NCI-H2081 treated with DMSO at 0.1 percent for 48 hours (cell line): ENCODE measurements at regions not wholly inside any gene's neighbourhood (a gene's known extent, or its start where the extent isn't known, plus 50 kb on each side); places are given as distances from the start of the nearest gene placed in this dataset.
"Not testable (repeated sequence)": the region's sequence is repeated elsewhere in the genome, so short reads cannot be mapped to it uniquely, and the experiment has no call there.

Experiments
- DNase-seq: peaks from one replicate; lab custom pipeline; 2025; lab: John Stamatoyannopoulos, UW

DNA sequence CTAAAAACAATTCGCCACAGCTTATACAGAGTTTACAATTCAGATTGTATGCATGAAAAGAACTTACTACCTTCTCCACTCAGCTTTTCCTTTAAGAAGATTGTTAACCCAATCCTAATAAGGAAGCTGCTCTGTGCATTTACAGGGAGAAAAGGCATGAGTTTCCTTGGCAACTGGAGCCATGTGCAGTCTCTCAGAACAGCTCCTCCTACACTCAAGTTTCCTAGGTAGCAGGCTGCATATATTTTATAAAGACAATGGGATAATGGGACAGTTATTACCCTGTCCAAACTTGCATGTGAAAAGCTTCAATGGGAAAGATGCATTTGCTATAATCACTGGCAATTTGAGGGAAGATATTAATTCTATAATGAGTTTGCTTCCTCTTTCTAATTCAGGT lies 125.5 kb upstream of the TRPC4 start:
- peak; percentile 46 for DNase-seq

DNA sequence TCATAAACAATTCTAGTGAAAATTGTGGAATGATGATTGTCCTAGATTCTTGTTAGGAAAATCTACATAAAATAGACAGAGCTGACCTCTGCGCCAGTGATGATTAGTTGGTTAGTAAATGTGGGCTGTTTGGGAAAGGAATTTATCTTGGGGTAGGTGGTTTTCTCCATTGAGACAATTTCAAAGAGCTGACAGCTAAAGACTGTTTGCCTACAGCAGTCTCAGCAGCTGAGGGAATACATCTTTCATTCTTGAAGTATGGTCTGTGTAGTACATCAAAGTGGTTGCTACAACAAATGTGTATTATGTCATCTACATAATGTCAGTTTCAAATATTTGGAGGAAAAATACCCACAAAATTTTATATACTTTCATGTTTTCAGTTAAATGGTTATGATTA lies 117.2 kb upstream of the TRPC4 start:
- DNase-seq: no peak

DNA sequence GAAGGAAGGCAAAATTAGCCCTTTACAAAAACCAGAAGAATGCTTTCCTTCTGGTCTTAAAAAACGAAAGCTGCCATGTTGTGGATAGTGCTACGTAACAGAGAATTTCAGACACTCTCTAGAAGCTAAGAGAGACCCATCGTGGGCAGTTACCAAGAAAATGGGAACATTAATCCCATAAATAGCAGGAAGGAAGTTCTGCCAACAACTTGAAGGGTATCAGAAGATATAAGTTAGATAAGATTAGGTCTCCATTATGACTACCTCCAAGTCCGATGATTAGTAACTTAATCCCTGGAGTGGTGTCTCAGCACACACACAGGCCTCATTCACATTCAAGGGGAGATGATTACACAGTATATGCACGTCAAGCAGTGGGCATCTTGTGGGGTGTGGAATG lies 115.7 kb upstream of the TRPC4 start:
- no peak for DNase-seq

DNA sequence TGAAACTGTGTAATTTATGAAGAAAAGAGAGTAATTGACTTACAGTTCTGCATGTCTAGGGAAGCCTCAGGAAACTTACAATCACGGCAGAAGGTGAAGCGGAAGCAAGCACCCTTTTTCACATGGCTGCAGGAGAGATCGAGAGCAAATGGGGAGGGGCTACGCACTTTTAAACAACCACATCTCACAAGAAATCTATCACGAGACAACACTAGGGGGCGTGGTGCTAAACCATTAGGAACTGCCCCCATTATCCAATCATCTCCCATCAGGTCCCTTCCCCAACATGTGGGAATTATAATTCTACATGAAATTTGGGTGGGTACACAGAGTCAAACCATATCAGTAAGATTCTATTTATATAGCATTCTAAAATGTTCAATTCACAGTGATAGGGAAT lies 114.8 kb upstream of the TRPC4 start:
- no peak for DNase-seq

DNA sequence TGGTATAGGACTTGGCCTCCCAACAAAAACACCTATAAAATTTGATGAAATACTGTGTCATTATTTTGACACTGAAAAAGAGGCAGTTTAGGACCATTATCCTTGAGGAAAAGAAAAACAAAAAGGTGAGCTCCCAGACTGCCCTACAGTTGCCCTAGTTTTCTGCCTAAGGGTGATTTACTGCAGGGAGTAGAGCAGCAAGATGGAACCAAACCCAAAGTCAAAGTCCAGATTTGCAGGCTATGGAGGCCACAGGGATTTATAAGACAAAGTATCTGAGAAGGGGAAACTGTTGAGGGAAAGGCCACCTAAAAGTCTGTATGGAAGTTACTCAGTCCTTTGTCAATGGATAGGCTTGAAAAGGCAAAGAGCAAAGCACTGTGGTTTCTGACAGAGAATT lies 112.4 kb upstream of the TRPC4 start:
- DNase-seq: no peak

DNA sequence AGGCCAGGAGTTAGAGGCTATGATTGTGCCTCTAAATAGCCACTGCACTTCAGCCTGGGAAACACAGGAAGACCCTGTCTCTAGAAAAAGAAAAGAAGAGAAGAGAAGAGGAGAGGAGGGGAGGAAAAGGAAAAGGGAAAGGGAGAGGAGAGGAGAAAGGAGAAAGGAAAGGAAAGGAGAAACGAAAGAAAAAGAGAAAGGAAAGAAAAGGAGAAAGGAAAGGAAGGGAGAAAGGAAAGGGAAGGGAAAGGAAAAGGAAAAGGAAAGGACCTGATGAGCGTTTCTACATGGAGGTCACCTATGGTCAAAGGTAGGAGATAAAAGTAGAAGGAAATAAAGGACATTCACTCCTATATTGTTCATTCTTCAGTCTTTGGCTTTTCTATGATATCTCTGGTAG lies 109.1 kb upstream of the TRPC4 start:
- DNase-seq: no peak

DNA sequence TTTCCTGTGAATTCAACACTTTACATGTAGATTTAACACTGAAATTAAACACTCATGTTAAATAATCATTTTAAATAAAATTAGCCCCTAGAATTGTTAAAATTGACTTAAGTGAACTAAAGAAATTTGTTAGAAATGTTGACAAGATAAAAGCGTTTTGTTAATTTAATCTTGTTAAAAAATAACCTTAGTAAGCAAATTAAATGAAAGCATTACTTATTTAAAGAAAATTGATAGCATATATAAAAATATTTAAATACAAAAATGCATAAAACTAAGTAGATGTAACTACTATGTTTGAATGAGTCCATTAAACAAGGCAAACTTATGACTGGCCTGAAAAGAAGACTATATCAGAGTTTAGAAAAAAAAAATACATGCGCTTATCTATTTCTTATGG lies 99.0 kb upstream of the TRPC4 start:
- DNase-seq: no peak

DNA sequence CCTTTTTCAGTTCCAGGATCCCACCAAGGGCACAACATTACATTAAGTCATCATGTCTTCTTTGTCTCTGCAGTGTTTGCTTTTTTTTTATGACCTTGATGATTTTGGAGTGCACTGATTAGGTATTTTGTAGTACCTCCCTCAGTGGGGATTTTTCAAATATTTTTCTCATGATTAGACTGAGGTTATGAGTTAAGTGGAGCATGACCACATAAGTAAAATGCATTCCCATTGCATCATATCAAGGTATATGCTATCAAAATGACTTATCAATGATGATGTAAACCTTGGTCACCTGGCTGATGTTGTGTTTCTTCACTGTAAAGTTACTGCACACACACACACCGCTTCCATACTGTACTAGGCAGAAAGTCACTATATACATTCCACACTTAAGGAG lies 96.7 kb upstream of the TRPC4 start:
- no peak for DNase-seq

DNA sequence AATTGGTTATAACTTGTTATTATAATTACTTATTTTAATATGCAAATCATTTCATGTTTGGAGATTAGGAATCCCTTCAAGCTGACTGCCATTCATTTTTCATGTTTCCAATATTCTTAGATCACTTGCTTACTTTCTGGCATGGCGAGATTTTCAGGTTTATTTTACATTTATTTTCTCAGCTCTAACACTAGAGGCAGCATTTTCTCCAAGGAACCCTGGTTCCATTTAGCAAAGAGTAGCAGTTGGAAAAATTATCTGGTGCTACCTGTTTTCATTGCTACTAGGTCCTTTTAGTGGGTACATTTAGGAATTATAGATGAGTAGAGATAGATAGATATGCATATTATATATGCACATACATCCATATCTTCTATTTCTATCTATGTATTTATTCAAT lies 90.9 kb upstream of the TRPC4 start:
- no peak for DNase-seq

DNA sequence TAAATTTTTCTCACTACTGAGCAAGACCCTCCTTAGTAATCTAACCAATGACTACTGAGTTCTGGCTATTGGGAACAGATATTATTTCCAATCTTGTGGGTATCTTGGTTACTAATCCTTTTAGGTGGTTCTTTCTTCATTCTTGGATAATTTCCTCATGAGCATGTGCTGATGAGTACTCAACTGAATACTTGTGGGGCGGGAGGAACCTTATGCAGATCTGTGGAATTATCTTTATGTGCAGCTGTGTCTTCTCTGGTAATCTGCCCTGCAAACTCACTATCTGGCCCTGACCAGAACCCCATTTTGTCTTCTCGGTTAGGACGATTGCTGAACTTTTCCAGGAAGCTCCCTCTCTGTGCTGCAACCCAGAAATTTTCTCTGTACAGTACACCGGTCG lies 89.7 kb upstream of the TRPC4 start:
- DNase-seq: no peak

DNA sequence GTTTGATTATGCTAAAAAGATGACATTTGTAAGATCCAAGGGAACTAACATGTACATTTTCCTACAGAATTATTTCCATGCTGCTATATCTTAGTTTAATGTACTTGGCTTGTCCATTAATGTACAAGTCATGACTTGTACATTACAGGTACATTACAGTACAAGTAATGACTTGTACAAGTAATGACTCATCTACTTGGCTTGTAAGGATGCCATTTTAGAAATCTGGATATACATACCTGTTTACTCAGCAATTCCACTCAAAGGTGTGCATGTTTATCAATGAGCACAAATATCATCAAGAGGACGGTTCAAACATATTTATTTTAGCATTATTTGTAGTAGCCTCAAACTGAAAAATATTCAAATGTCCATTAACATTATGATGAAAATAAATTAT lies 87.0 kb upstream of the TRPC4 start:
- DNase-seq: no peak

DNA sequence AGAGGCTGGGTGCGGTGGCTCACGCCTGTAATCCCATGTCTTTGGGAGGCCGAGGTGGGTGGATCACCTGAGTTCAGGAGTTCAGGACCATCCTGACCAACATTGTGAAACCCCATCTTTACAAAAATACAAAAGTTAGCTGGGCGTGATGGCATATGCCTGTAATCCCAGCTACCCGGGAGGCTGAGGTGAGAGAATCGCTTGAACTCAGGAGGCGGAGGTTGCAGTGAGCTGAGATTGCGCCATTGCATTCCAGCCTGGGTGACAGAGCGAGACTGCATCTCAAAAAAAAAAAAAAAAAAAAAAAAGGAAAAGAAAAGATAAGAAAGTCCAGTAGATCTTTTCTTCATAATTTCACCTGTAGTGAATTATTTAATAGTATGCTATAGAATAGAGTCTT lies 85.0 kb upstream of the TRPC4 start:
- not testable (repeated sequence) for DNase-seq

DNA sequence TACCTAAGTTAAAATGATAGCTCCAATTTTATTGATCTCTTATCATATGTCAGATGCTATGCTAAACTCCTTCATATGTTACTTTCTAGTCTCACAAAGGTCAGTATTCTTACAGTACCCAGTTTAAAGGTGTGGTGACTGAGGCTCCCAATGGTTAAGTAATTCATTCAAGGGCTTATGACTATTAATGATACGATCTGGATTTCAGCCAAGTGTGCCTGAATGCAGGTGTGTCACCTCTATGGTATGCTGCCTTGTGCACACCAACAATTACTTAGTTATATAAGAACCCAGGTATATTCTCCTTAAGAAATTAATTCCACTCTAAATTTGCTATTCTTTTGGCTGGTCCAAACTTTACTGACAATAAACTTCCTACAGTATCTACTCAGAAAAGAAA lies 84.6 kb upstream of the TRPC4 start:
- no peak for DNase-seq

DNA sequence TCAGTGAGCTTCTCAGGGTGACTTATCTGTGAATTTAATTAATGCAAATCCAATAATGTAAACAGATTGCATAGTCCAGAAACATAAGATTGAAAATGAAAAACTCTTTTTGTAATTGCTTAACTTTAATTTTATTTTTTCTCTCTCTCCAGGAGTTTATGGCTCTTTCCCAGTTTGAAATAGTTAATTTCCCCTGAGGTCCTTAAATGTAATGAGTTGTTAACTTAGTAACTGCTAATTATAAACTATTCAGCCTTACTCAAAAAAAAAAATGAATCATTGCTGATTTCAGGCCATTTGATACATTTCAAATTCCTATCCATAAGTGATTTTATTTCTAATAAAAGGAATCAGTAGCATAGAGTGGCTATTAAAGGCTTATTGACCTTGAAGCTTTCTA lies 84.1 kb upstream of the TRPC4 start:
- DNase-seq: no peak

DNA sequence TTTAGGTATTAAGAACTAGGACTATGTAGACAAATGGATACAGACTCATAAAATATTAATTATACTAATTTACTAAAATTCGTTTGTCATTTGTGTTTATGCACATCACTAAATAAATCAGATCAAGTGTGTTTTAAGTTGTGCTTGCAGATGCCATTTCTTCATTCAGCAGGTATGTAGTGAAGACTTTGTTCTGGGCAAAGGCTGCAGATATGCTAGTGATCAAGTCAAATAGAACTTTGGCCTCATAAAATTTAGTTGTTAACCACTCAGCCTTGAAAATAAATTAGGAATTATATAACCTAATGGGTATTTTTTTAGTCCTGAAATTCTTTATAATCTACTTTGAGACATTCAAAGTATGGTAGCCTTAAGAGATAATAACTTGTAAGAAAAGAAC lies 80.4 kb upstream of the TRPC4 start:
- no peak for DNase-seq

DNA sequence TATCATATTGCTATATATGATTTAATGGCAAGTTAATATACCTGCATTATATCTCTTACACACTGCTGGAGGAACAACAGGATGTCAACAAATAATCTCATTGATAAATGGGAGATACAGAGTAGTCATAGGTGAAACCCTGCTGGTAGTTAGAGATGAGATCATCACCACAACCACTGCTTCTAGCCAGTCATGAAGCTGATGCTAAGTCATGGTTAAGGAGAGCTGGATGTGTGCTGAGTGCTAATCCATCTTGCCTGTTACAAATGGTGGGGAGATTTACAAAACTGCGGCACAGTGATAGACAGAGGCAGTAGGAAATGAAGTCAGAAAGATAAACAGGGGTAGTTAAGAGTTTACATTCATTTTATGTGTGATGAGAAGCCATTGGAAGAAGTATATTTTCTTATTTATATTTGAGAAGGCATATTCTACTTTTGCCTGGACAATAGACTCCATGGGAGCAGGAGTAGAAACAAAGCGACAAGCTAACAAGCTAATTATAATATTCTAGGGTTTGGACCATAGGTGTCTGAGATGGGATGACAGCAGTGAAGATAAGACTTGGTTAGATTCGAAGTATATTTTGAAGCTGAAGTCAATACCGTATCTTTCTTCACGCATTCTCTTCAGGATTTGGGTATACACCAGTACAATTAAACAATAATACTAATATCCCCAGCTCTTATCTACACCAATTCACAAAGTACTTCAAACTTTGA lies 78.0 kb upstream of the TRPC4 start:
- DNase-seq: no peak

DNA sequence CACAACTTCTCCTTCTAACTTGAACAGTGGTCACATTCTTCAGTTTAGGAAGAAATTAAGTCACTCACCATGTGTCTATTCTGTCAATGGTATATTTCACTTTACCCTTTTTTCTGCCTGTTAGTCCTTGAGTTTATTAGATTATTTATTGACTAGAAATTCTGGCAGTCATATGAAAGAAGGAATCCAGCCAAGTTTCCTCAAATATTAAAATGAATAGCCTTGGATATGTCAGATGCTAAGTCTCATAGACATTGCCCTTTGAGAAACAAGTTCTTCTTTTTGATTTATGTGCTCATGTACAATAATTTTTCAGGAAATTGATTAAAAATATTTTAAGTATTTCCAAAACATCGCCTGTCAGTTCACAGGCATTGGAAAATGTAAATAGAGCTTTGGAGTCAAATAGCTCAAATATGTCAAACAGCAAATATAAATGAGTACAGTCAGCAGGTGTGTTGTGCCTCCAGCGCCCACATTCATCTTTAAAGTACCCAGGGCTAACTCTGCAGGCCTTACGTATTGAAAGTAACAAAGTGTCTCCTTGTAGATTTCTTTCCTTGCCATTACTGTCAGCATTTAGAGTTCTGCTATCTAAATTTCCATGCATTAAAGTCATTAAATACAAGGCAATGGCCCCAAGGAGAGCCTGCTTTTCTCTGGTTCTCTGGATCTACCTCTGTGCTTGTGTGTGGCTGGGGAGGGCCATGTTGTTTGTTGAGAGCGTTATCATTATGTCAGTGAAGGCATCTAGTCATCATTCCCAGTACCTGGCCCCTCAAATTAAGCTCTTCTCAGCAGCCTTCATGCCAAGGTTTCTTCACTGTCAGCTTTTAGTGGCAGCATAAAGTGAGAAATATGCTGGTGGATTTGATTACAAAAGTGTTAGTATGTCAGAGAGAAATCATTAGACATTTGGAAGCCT lies 76.3 kb upstream of the TRPC4 start:
- no peak for DNase-seq

DNA sequence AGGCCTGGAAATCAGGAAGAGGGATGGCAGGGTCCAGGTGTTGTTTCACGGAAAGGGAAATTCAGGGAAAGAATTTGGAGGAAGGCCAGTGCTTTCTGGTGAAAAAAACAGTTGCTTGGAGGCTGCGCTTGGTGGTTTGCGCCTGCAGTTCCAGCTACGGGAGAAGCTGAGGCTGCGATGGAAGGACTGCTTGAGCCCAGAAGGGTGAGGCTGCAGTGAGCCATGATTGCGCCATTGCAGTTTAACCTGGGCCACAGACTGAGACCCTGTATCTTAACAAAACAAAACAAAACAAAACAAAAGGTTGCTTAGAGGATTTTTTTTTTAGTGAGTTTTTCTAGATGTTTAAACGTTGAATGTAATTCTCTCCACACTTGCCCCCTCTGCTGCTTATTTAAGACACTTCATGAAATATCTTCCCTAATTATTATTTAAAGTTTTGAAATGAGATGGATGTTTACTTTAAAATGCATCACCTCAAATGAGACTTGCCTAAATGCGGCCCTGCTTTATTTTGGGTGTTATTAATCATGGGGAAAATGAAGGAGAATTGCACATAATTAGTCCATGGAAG lies 75.4 kb upstream of the TRPC4 start:
- DNase-seq: no peak

DNA sequence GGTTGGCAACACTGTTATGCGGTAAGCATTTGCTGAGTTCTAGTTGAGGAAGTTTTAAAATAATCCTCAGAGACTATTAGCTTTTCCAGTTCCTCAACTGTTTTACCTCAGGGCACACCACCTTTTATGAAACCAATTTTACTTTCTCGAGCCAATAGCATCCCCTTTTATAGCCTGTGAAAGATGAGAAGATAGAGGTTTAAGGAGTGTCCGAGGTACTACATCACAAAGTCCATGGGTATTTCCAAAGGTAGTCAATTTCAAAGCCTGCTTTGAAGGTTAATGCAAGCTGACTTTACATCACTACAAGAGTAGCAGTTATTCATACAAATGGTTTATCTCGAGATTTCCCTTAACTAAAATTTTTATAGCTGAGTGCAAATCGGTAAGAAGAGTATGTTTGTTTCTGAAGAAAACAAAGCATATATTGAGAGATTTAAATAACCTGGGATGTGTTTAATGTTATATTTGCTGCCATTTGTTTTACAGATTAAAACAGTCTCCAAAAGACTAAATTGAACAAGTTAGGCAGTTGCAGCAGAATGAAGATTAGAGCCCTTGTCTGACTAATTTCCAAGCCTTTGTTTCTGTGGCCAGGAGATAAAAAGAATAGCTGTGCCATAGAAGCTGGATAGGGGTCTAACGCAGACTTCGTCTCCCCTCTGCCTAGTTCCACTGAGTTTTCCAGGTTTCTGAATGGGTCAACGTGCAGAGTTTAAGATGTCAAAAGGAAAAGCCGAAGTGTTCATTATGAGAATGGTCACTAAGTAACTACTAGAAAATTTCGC lies 74.7 kb upstream of the TRPC4 start:
- no peak for DNase-seq

DNA sequence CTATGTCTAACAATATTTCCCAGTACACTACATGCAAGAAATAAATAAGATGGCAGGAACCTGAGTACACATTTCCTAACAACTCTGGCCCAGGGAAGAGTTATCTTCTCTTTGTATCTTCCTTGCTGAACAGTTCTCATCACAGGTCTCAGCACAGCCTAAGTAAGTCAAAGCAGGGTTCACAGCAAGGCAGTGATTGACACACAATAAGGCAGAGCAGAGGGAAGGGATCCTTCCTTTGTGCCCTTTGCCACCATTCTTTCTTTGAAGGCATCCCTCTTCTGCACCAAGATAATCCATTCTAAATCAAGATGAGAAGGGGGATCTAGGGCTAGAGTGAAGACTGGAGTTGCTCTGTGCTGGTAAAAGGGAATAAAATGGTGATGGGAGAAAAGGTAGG lies 73.4 kb upstream of the TRPC4 start:
- DNase-seq: no peak

DNA sequence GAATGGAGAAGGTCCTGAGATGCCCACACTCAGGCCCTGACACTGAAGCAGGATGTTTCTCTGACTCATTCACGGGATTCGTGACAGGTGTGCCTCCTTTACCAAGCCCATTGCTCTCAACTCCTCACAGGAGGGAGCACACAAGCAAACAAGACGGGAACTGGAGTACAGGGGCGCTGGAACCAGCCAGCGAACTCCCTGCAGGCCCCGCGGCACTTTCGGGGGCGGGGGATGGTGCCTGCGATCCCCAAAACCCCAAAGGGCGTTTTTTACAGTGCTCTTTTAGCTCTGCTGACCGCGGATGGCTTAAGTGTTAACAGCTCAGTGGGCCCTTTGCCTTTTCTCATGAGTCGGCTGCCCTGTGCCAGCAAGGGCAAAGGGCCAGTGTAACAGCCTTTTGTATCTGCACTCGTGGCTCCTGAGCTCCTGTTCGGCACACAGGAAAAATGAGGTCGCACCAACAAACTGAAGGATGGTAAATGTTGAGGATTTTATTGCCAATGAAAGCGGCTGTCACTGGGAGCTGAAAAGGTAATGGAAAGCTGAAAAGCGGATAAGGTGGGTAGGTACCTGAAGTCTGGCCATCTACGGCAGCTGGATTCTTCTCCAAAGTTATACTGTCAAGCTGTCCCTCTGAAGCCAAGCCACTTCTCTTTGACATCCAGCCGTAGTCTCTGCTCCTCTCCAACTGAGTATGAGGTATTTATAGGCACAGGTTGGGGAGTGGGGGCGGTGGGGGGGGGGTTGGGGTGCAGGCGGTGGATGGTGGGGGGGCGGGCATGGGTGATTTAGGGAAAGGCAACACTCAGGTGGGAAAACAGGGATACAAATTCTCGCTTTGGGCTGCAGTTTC lies 65.0 kb upstream of the TRPC4 start:
- no peak for DNase-seq
